SW 1271 (cell line): ENCODE measurements at regions not wholly inside any gene's neighbourhood (a gene's known extent, or its start where the extent isn't known, plus 50 kb on each side); places are given as distances from the start of the nearest gene placed in this dataset.

Experiments used
- DNase-seq, 2 experiments: peaks; one replicate each; lab custom pipeline; 2025; lab: John Stamatoyannopoulos, UW

GRCh38 chr17:51487947-51488346, 227.6 kb downstream of the UTP18 start:
- DNase-seq = no peak

GRCh38 chr17:51491416-51491815, 231.1 kb downstream of the UTP18 start:
- no peak for DNase-seq

DNA sequence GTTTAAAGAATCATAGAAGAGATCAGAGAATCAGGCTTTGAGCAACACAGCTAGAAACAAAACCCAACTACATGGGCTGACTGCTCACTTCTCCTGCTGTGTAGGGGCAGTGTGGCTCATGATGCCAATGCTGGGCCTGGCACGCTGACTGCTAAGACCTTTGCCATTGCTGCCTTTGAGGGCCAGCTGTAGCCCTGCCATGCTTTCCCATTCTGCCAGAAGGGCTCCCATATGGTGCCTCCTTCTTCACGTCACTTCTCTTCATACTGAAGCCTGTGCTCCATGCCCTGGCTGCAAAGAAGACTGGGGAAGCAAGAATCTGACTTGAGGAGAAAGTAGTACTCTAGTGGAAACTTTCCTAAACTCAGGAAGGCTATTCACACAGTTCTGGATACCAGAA, 232.9 kb downstream of the UTP18 start:
- DNase-seq = no peak

DNA sequence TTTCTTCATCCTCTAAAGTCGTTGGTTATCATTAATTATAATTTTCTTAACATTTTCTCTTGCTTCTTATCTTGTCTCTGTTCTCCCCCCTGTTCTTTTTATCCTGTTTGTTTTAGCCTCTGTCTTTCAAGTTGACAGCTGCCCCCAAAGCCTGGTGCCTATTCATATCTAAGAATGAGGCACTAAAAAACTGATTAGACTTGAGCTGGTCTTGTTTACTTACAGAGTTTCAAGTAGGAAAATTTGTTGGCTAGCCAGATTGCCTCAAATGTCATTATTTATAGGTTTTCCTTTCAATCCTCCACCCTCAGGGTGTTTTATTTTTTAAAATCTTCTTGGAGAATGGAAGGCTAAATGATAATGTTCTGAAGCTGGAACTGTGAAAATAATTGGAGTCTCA, 236.0 kb downstream of the UTP18 start:
- no peak for DNase-seq

DNA sequence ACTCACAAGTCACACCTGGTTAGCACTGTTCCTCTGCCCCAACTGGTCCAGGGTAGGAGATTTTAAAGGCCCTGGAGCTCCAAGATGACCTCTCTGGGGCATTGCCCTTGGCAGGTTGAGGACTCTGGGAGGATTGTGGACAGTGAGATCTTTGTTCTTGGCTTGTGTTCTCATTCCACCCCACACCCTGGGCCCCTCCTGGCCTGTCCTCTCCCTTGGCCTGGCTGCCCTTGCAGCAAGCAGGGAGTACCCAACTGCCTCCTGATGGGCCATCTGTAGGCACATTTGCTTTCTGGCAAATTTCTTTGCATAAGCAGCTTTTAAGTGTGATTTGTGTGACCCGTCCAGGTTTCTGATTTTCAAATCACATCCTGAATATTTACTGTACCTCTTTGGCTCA, 239.6 kb downstream of the UTP18 start:
- DNase-seq = no peak

- DNase-seq = no peak
These were observed 240.1 kb downstream of the UTP18 start for GRCh38 chr17:51500454-51500853.

DNA sequence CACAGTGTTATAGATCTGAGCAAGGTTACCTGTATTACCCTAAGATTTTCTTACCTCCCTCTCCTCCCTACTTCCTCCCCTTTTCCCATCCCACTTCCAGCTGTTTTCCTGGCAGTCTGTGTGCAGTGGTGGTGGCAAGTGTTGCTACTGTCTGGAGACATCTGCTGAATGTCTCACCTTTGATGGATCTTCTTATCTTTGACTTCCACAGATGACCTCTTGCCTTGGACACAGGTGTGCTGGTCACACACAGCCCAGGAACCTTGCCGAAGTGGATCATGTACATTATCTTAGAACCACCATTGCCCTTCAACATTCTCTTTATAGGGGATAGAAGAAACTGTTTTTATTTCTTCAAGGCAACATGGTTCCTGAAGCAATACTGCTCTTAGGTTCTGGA, 245.1 kb downstream of the UTP18 start:
- DNase-seq = no peak

DNA sequence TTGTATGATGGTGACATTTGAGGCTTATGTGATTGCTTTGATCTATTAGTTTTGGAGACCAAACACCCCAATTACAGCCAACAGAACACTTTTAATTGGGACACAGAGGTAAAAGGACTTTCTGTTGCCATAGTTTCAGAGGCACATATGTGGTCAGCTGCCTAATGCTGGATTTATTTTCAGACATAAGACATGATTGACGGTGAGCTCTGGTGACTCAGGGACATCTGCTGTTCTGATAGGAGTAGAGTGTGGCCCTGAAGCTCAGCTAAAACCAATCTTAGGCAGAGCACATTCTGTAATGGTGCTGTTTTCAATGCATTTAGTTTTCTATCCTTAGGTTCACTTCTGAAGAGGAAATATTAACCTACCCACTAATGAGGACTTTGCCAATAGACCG, 247.1 kb downstream of the UTP18 start:
- no peak for DNase-seq

DNA sequence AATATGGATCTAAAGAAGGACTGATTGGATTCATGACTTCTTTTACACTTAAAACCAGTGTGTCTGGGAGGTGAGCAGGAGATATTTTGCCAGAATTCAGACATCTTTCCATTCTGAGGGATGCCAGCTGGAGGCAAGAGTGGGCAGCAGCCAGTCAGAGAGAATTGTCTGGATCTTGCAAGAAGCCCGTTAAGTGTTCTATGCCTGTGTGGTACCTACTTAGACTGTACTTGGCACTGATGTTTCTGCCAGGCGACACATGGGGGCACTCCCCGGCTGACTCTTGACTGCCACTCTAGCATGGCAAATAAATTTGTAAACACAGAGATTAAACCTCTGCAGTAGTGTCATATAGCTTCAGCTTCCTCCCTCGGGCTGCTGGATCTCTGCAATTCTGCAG, 247.7 kb downstream of the UTP18 start:
- no peak for DNase-seq

- no peak for DNase-seq
These were observed 250.6 kb downstream of the UTP18 start for GRCh38 chr17:51510940-51511339.

- no peak for DNase-seq
These were observed 252.0 kb downstream of the UTP18 start for GRCh38 chr17:51512220-51512907.

DNA sequence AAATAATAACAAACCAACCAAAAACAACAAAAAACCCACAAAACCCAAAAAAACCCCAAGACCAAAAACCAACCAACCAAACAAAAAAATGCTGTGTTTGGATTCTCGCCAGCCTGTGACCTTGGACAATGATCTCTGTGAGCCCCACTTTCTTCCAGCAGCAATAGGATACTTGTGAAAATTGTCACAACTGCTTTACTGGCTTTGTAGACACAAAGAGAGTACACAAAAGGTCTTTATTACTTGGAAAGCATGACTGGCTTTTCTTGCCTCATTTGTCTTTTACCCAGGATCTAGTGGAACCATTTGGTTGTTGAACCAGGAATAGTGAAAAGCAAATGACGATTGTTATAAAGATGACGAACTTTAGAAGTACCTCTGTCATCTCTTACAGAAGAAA, 256.6 kb downstream of the UTP18 start:
- no peak for DNase-seq

GRCh38 chr17:51524524-51524923, 264.2 kb downstream of the UTP18 start:
- no peak for DNase-seq

DNA sequence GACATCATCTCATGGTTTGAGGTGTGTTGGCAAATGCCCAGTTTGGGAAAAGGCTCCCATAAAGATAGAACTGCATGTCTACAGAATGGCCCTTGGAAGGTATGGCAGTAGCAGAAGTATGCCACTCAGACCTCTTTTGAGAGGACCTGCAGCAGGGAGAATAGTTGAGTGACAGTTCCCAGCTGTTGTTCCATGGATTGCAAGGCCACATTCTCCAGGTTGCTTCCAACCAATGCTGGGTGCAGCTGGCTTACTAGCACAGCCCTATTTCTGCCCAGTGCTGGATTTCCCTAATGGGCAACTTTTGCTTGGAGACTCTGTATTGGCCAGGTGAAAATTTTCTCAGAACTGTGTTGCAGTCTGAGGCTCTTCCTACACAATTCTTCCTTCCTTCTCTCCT, 266.2 kb downstream of the UTP18 start:
- DNase-seq = no peak

DNA sequence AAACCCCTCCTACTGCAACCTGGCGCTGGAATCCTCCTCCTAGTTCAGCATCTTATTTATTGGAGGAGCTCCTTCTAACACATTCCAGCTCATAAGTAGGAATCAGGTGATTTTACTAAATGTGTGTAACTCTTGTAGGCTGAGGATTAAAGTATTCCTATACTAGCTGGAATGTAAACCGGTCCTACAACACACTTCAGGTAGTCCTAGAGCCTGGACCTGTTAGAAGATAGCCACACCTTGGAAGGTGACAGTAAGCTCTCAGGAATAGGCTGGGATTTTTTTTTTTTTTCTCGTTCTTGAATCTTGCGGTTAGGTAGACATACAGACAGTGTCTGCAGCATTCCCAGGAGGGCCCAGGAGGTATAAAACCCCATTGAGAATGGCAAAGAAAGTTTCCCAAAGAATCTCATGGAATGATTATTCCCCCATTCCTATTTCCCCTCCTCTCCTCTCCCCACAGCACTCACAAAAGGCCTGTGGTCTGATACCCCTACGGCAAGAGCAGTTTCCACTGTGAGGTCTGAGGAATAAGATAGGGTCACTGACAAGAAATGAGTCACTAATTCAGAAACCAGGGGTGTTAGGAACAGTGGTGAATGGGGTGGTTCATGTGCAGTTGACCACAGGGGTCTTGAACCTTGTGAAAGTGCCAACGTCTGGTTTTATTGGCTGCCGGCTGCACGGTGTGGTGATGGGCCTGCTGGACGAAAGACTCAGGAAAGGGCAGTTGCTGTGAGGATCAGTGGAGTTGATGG, 267.1 kb downstream of the UTP18 start:
- DNase-seq = no peak

DNA sequence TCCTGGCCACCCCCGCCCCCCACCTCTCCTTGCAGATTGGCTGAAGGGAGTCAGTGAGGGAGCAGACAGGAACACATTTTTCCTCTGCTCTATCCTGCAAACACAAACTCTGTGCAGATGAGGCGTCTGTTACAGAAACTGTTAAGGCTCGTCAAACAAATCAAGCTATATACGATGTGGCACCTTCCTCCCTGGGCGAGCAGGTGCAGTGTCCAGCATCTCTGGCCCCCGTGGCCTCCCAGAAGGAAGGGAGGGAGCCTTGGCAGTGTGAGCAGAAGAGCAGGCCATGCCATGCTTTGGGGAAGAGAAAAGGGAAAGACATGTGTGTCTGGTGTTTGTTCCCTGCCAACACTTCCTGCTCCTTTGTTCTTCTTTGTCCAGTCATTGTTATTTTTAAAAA, 267.8 kb downstream of the UTP18 start:
- DNase-seq = no peak

DNA sequence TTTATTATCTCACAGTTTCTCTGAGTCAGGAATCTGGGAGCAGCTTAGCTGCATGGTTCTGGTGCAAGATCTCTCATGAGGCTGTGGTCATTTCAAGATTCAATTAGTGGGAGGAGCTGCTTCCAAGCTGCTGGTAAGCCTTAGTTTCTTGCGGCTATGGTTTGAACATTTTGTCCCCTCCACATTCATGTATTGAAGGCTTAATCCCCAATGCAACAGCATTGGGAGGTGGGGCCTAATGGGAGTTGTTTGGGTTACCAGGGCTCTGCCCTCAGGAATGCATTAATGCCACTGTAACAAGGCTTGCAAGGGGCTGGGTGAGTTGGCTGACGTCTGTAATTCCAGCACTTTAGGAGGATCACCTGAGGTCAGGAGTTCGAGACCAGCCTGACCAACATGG, 272.9 kb downstream of the UTP18 start:
- DNase-seq = no peak

- DNase-seq = no peak
These were observed 273.5 kb downstream of the UTP18 start for GRCh38 chr17:51533821-51534220.

GRCh38 chr17:51536627-51537026, 276.3 kb downstream of the UTP18 start:
- DNase-seq = no peak

- no peak for DNase-seq
These were observed 277.7 kb downstream of the UTP18 start for GRCh38 chr17:51537996-51538550.

DNA sequence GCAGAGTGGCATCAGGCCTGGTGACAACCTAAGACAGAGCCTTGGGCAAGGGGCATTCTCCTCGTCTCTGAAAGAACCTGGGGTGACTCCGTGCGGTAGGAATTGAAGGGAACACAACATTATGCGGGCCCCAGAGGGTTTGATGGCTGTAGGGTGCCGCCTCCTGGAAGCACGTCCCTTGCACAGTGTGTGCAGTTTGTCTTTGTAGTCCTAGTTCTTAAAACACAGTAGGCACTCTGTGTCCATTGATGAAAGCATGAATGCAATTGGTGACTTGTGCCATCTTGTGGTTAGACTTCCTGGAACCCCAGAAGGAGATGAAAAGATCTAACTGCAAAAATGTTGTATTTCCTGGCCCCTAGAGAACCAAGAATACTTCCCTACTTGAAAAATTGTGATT, 279.8 kb downstream of the UTP18 start:
- peak in 1 of 2 experiments; percentile 6 for DNase-seq

DNA sequence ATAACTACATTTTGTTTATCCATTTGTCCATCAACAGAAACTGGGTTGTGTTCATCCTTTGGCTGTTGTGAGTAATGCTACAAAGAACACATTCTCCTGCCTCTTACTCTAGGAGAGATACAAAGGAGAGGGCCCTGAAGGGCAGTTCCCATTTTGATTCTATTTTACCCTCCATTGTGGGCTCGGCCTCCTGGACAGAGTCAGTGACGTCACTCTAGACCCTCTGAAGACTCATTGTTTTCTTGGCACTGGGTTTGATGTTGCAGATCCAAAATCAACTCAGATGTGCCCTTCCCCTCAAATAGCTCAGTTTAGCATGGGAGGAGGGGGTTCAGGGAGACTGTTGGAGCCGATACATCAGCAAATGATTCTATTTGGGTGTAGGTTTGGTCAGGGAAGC, 280.9 kb downstream of the UTP18 start:
- no peak for DNase-seq

GRCh38 chr17:51546114-51546513, 285.8 kb downstream of the UTP18 start:
- DNase-seq = no peak

DNA sequence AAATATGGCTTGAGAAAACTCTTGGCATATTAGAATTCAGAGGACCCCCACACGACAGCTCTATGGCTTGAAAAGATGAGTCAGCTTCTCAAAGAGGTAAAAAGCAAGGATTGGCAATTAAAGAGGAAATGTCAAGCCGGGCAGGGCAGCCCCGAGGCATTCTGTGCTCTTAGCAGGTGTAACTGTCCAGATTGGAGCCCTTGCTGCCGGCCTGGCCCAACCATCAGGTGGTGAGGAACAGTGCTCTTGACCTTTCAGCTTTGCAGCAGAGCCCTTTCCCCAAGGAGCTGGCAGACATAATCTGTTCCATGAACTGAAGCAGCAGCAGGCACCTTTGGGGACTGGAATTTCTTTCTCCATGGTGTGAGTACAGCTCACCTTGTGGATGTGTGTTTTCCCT, 287.8 kb downstream of the UTP18 start:
- DNase-seq = no peak
